Skeletal muscle satellite cell (primary cell): ENCODE measurements at regions not wholly inside any gene's neighbourhood (a gene's known extent, or its start where the extent isn't known, plus 50 kb on each side); places are given as distances from the start of the nearest gene placed in this dataset.
A peak's percentile ranks its signal among the peaks of the same experiment; 100 is the strongest.

Experiments used
- H3K27me3 ChIP-seq: 2 replicates; pipeline ENCODE4 v1.7.0; 2013; ENCODE audit warnings: low read length; ENCODE audit not compliant: control insufficient read depth, insufficient read depth
- H3K36me3 ChIP-seq: 2 replicates; pipeline ENCODE4 v1.7.0; 2013; ENCODE audit warnings: mild to moderate bottlenecking, control low read depth, low read length; ENCODE audit not compliant: insufficient read depth
- H3K4me1 ChIP-seq: 2 replicates; pipeline ENCODE4 v1.7.0; 2013; ENCODE audit warnings: low read length; ENCODE audit not compliant: control insufficient read depth, insufficient read depth
- H3K4me2 ChIP-seq: 2 replicates; pipeline ENCODE4 v1.7.0; 2013; ENCODE audit warnings: mild to moderate bottlenecking, low read length
- H3K4me3 ChIP-seq: 2 replicates; pipeline ENCODE4 v1.7.0; 2013; ENCODE audit warnings: low read length
- H3K9ac ChIP-seq: 2 replicates; pipeline ENCODE4 v1.7.0; 2013; ENCODE audit warnings: mild to moderate bottlenecking, low read depth, low read length, moderate library complexity
- H3K9me3 ChIP-seq: replicated peaks from 2 replicates; pipeline ENCODE4 v1.7.0; 2013; ENCODE audit warnings: mild to moderate bottlenecking, control low read depth, low read length

GRCh38 chr3:194860725-194861124 lies 175.0 kb downstream of the FAM43A start:
- H3K9ac ChIP-seq, result no peak overlapping the region
- H3K36me3 ChIP-seq, result no peaks in the 10 kb centered on the region
- no peak overlapping the region for H3K4me2 ChIP-seq
- no peaks in the 10 kb centered on the region for H3K4me1 ChIP-seq
- H3K4me3 ChIP-seq, result no peak overlapping the region
- peaks cover 43% of the 10 kb centered on the region for H3K27me3 ChIP-seq
- no peaks in the 10 kb centered on the region for H3K9me3 ChIP-seq

GRCh38 chr3:194861375-194861774 lies 175.7 kb downstream of the FAM43A start:
- H3K9me3 ChIP-seq, result no peaks in the 10 kb centered on the region

GRCh38 chr3:194865061-194865460 lies 179.4 kb downstream of the FAM43A start:
- Histone ChIP-seq H3K36me3 (no peaks in the 10 kb centered on the region), H3K4me1 (peaks cover 2% of the 10 kb centered on the region), H3K4me3 (no peak overlapping the region), H3K9me3 (no peaks in the 10 kb centered on the region), H3K9ac (no peak overlapping the region), H3K27me3 (peaks cover 46% of the 10 kb centered on the region), H3K4me2 (no peak overlapping the region)

More at GRCh38 chr3:194861375-194861774, 175.7 kb downstream of the FAM43A start:
- H3K27me3 ChIP-seq, result peaks cover 41% of the 10 kb centered on the region
- H3K9ac ChIP-seq, result no peak overlapping the region
- no peaks in the 10 kb centered on the region for H3K36me3 ChIP-seq
- no peak overlapping the region for H3K4me3 ChIP-seq
- no peaks in the 10 kb centered on the region for H3K4me1 ChIP-seq
- H3K4me2 ChIP-seq, result no peak overlapping the region

GRCh38 chr3:194865615-194866014 lies 179.9 kb downstream of the FAM43A start:
- Histone ChIP-seq H3K9me3 (no peaks in the 10 kb centered on the region), H3K4me1 (peaks cover 8% of the 10 kb centered on the region), H3K9ac (no peak overlapping the region), H3K4me2 (no peak overlapping the region), H3K4me3 (no peak overlapping the region), H3K27me3 (peaks cover 46% of the 10 kb centered on the region), H3K36me3 (no peaks in the 10 kb centered on the region)

GRCh38 chr3:194866236-194866635 lies 180.6 kb downstream of the FAM43A start:
- no peak overlapping the region for H3K9ac ChIP-seq
- H3K4me3 ChIP-seq, result no peak overlapping the region
- H3K4me2 ChIP-seq, result no peak overlapping the region
- H3K4me1 ChIP-seq, result peaks cover 14% of the 10 kb centered on the region
- H3K9me3 ChIP-seq, result no peaks in the 10 kb centered on the region
- H3K27me3 ChIP-seq, result peaks cover 41% of the 10 kb centered on the region
- no peaks in the 10 kb centered on the region for H3K36me3 ChIP-seq

GRCh38 chr3:194867270-194867983 lies 181.7 kb downstream of the FAM43A start:
- H3K36me3 ChIP-seq, result no peaks in the 10 kb centered on the region
- peaks cover 26% of the 10 kb centered on the region for H3K4me1 ChIP-seq
- H3K4me3 ChIP-seq, result no peak overlapping the region
- no peak overlapping the region for H3K9ac ChIP-seq
- no peak overlapping the region for H3K4me2 ChIP-seq
- H3K9me3 ChIP-seq, result no peaks in the 10 kb centered on the region
- H3K27me3 ChIP-seq, result peaks cover 32% of the 10 kb centered on the region

- Histone ChIP-seq H3K4me1 (peaks cover 33% of the 10 kb centered on the region), H3K27me3 (peaks cover 21% of the 10 kb centered on the region), H3K9me3 (no peaks in the 10 kb centered on the region), H3K36me3 (no peaks in the 10 kb centered on the region), H3K4me3 (no peak overlapping the region), H3K9ac (no peak overlapping the region), H3K4me2 (no peak overlapping the region)
Measured at GRCh38 chr3:194868831-194869230, 183.1 kb downstream of the FAM43A start.

- Histone ChIP-seq H3K4me3 (no peak overlapping the region), H3K36me3 (no peaks in the 10 kb centered on the region), H3K4me1 (peaks cover 33% of the 10 kb centered on the region), H3K27me3 (peaks cover 21% of the 10 kb centered on the region), H3K9ac (peak overlapping the region; percentile 34), H3K4me2 (peak overlapping the region; percentile 26), H3K9me3 (no peaks in the 10 kb centered on the region)
Measured at GRCh38 chr3:194869482-194870169, 183.9 kb downstream of the FAM43A start.

GRCh38 chr3:194870394-194871110 lies 184.9 kb downstream of the FAM43A start:
- H3K36me3 ChIP-seq, result no peaks in the 10 kb centered on the region
- H3K9ac ChIP-seq, result peak overlapping the region; percentile 32
- peak overlapping the region; percentile 69 for H3K4me2 ChIP-seq
- no peaks in the 10 kb centered on the region for H3K9me3 ChIP-seq
- H3K4me1 ChIP-seq, result peaks cover 33% of the 10 kb centered on the region
- H3K27me3 ChIP-seq, result peaks cover 12% of the 10 kb centered on the region
- H3K4me3 ChIP-seq, result no peak overlapping the region

- Histone ChIP-seq H3K27me3 (peaks cover 12% of the 10 kb centered on the region), H3K36me3 (no peaks in the 10 kb centered on the region), H3K9ac (peak overlapping the region; percentile 65), H3K4me2 (peak overlapping the region; percentile 69), H3K4me1 (peaks cover 33% of the 10 kb centered on the region), H3K9me3 (no peaks in the 10 kb centered on the region), H3K4me3 (no peak overlapping the region)
Measured at GRCh38 chr3:194871143-194871863, 185.6 kb downstream of the FAM43A start.
